Dendritic cell treated with granulocyte-macrophage colony-stimulating factor and Interleukin-4, amounts not matched to agents 40 ng/mL and 50 ng/mL, for 4 days (primary cell): ENCODE measurements at regions not wholly inside any gene's neighbourhood (a gene's known extent, or its start where the extent isn't known, plus 50 kb on each side); places are given as distances from the start of the nearest gene placed in this dataset.

Experiments used
- H3K27ac Mint-ChIP-seq: one replicate; pipeline ENCODE4 v1.8.0; 2022; ENCODE audit warnings: mild to moderate bottlenecking, mixed read lengths
- H3K27me3 Mint-ChIP-seq: one replicate; pipeline ENCODE4 v1.8.0; 2022; ENCODE audit warnings: mild to moderate bottlenecking, mixed read lengths
- H3K36me3 Mint-ChIP-seq: one replicate; pipeline ENCODE4 v1.8.0; 2022; ENCODE audit warnings: low read depth, mixed read lengths
- H3K4me1 Mint-ChIP-seq: one replicate; pipeline ENCODE4 v1.8.0; 2022; ENCODE audit warnings: low read depth, mixed read lengths
- H3K4me3 Mint-ChIP-seq: one replicate; pipeline ENCODE4 v1.8.0; 2022; ENCODE audit warnings: mild to moderate bottlenecking, moderate library complexity, mixed read lengths
- H3K9me3 Mint-ChIP-seq: one replicate; pipeline ENCODE4 v1.8.0; 2022; ENCODE audit warnings: mixed read lengths
- intact Hi-C: fragments of 100-400 bp; cut with micrococcal nuclease; formaldehyde crosslinking; loops from one replicate; pipeline ENCODE4 v1.15.0; 2022

GRCh38 chr12:67871231-67871630 is 118.0 kb upstream of the IFNG-AS1 start:
- intact Hi-C loops, result no loop called here
- H3K9me3 Mint-ChIP-seq, result no peaks in the 10 kb centered on the region
- H3K4me3 Mint-ChIP-seq, result no peak overlapping the region
- H3K4me1 Mint-ChIP-seq, result no peaks in the 10 kb centered on the region
- H3K27me3 Mint-ChIP-seq, result no peaks in the 10 kb centered on the region
- H3K36me3 Mint-ChIP-seq, result no peaks in the 10 kb centered on the region
- no peak overlapping the region for H3K27ac Mint-ChIP-seq

- no peaks in the 10 kb centered on the region for H3K27me3 Mint-ChIP-seq
- H3K27ac Mint-ChIP-seq, result no peak overlapping the region
- no peaks in the 10 kb centered on the region for H3K4me1 Mint-ChIP-seq
- H3K4me3 Mint-ChIP-seq, result no peak overlapping the region
- intact Hi-C loops, result no loop called here
- H3K36me3 Mint-ChIP-seq, result no peaks in the 10 kb centered on the region
- H3K9me3 Mint-ChIP-seq, result no peaks in the 10 kb centered on the region
Observed at GRCh38 chr12:67873355-67873754, 115.9 kb upstream of the IFNG-AS1 start.

- Mint-ChIP-seq H3K4me3 (no peak overlapping the region), H3K27ac (no peak overlapping the region), H3K4me1 (no peaks in the 10 kb centered on the region), H3K36me3 (no peaks in the 10 kb centered on the region), H3K9me3 (no peaks in the 10 kb centered on the region), H3K27me3 (no peaks in the 10 kb centered on the region)
- intact Hi-C loops, result no loop called here
Observed at GRCh38 chr12:67876305-67876915, 112.8 kb upstream of the IFNG-AS1 start.

- Mint-ChIP-seq H3K4me3 (no peak overlapping the region), H3K9me3 (no peaks in the 10 kb centered on the region)
Observed at GRCh38 chr12:67877727-67878126, 111.5 kb upstream of the IFNG-AS1 start.

GRCh38 chr12:67879937-67880336 is 109.3 kb upstream of the IFNG-AS1 start:
- H3K27me3 Mint-ChIP-seq, result no peaks in the 10 kb centered on the region
- no peaks in the 10 kb centered on the region for H3K9me3 Mint-ChIP-seq
- H3K27ac Mint-ChIP-seq, result no peak overlapping the region
- intact Hi-C loops, result no loop called here
- H3K36me3 Mint-ChIP-seq, result no peaks in the 10 kb centered on the region
- H3K4me3 Mint-ChIP-seq, result no peak overlapping the region
- H3K4me1 Mint-ChIP-seq, result no peaks in the 10 kb centered on the region

More at GRCh38 chr12:67877727-67878126, 111.5 kb upstream of the IFNG-AS1 start:
- H3K36me3 Mint-ChIP-seq, result no peaks in the 10 kb centered on the region
- H3K27ac Mint-ChIP-seq, result no peak overlapping the region
- H3K27me3 Mint-ChIP-seq, result no peaks in the 10 kb centered on the region
- H3K4me1 Mint-ChIP-seq, result no peaks in the 10 kb centered on the region
- intact Hi-C loops, result no loop called here

- intact Hi-C loops, result no loop called here
- H3K27ac Mint-ChIP-seq, result no peak overlapping the region
- no peak overlapping the region for H3K4me3 Mint-ChIP-seq
- no peaks in the 10 kb centered on the region for H3K36me3 Mint-ChIP-seq
- H3K27me3 Mint-ChIP-seq, result no peaks in the 10 kb centered on the region
- no peaks in the 10 kb centered on the region for H3K9me3 Mint-ChIP-seq
- no peaks in the 10 kb centered on the region for H3K4me1 Mint-ChIP-seq
Observed at GRCh38 chr12:67881565-67881964, 107.7 kb upstream of the IFNG-AS1 start.

- no peak overlapping the region for H3K27ac Mint-ChIP-seq
- no peaks in the 10 kb centered on the region for H3K36me3 Mint-ChIP-seq
- intact Hi-C loops, result no loop called here
- peaks cover 2% of the 10 kb centered on the region for H3K27me3 Mint-ChIP-seq
- no peaks in the 10 kb centered on the region for H3K4me1 Mint-ChIP-seq
- H3K4me3 Mint-ChIP-seq, result no peak overlapping the region
- no peaks in the 10 kb centered on the region for H3K9me3 Mint-ChIP-seq
Observed at GRCh38 chr12:67884596-67884995, 104.7 kb upstream of the IFNG-AS1 start.

GRCh38 chr12:67885375-67886169 is 103.7 kb upstream of the IFNG-AS1 start:
- no peaks in the 10 kb centered on the region for H3K36me3 Mint-ChIP-seq

GRCh38 chr12:67887065-67887464 is 102.2 kb upstream of the IFNG-AS1 start:
- Mint-ChIP-seq H3K4me3 (no peak overlapping the region), H3K27ac (no peak overlapping the region), H3K4me1 (no peaks in the 10 kb centered on the region), H3K36me3 (no peaks in the 10 kb centered on the region), H3K27me3 (peaks cover 6% of the 10 kb centered on the region), H3K9me3 (no peaks in the 10 kb centered on the region)
- intact Hi-C loops, result no loop called here

More at GRCh38 chr12:67885375-67886169, 103.7 kb upstream of the IFNG-AS1 start:
- H3K27ac Mint-ChIP-seq, result no peak overlapping the region
- H3K27me3 Mint-ChIP-seq, result peaks cover 3% of the 10 kb centered on the region
- no peaks in the 10 kb centered on the region for H3K9me3 Mint-ChIP-seq
- intact Hi-C loops, result no loop called here
- no peaks in the 10 kb centered on the region for H3K4me1 Mint-ChIP-seq
- H3K4me3 Mint-ChIP-seq, result no peak overlapping the region

- Mint-ChIP-seq H3K4me1 (no peaks in the 10 kb centered on the region), H3K27ac (no peak overlapping the region), H3K4me3 (no peak overlapping the region), H3K27me3 (peaks cover 6% of the 10 kb centered on the region), H3K9me3 (no peaks in the 10 kb centered on the region), H3K36me3 (no peaks in the 10 kb centered on the region)
- intact Hi-C loops, result no loop called here
Observed at GRCh38 chr12:67889931-67890330, 99.3 kb upstream of the IFNG-AS1 start.

- Mint-ChIP-seq H3K27ac (no peak overlapping the region), H3K27me3 (peaks cover 6% of the 10 kb centered on the region), H3K36me3 (no peaks in the 10 kb centered on the region), H3K4me1 (no peaks in the 10 kb centered on the region), H3K4me3 (no peak overlapping the region), H3K9me3 (no peaks in the 10 kb centered on the region)
- intact Hi-C loops, result no loop called here
Observed at GRCh38 chr12:67890726-67891258, 98.5 kb upstream of the IFNG-AS1 start.

GRCh38 chr12:67891596-67891995 is 97.7 kb upstream of the IFNG-AS1 start:
- intact Hi-C loops, result no loop called here
- H3K4me3 Mint-ChIP-seq, result no peak overlapping the region
- H3K27ac Mint-ChIP-seq, result no peak overlapping the region
- H3K36me3 Mint-ChIP-seq, result no peaks in the 10 kb centered on the region
- no peaks in the 10 kb centered on the region for H3K9me3 Mint-ChIP-seq
- H3K4me1 Mint-ChIP-seq, result no peaks in the 10 kb centered on the region
- peaks cover 6% of the 10 kb centered on the region for H3K27me3 Mint-ChIP-seq

GRCh38 chr12:67892259-67893021 is 96.8 kb upstream of the IFNG-AS1 start:
- H3K4me3 Mint-ChIP-seq, result no peak overlapping the region
- H3K27me3 Mint-ChIP-seq, result peaks cover 6% of the 10 kb centered on the region
- H3K9me3 Mint-ChIP-seq, result no peaks in the 10 kb centered on the region
- no peaks in the 10 kb centered on the region for H3K36me3 Mint-ChIP-seq
- intact Hi-C loops, result no loop called here
- no peak overlapping the region for H3K27ac Mint-ChIP-seq
- H3K4me1 Mint-ChIP-seq, result no peaks in the 10 kb centered on the region

GRCh38 chr12:67893022-67893580 is 96.1 kb upstream of the IFNG-AS1 start:
- no peaks in the 10 kb centered on the region for H3K9me3 Mint-ChIP-seq
- no peak overlapping the region for H3K4me3 Mint-ChIP-seq
- H3K27me3 Mint-ChIP-seq, result peaks cover 6% of the 10 kb centered on the region
- no peaks in the 10 kb centered on the region for H3K4me1 Mint-ChIP-seq
- intact Hi-C loops, result no loop called here
- H3K27ac Mint-ChIP-seq, result no peak overlapping the region
- no peaks in the 10 kb centered on the region for H3K36me3 Mint-ChIP-seq
